NB4 (cell line): ENCODE measurements at regions not wholly inside any gene's neighbourhood (a gene's known extent, or its start where the extent isn't known, plus 50 kb on each side); places are given as distances from the start of the nearest gene placed in this dataset.

Experiments
- DNase-seq: peaks from one replicate; pipeline ENCODE4 v3.0.0; 2010; ENCODE audit warnings: low read depth
- H3K4me3 ChIP-seq: one replicate; pipeline ENCODE4 v1.5.1; 2011; ENCODE audit warnings: mild to moderate bottlenecking, low read depth, low read length, moderate library complexity
- MYC ChIP-seq: IDR thresholded peaks from 2 replicates; pipeline ENCODE4 v1.6.1; 2011; ENCODE audit warnings: low read depth, low read length
- POLR2A ChIP-seq: IDR thresholded peaks from 2 replicates; pipeline ENCODE4 v1.6.1; 2011; ENCODE audit warnings: mild to moderate bottlenecking; ENCODE audit not compliant: insufficient read length; ENCODE audit errors: extremely low read depth
- TF ChIP-seq, protein P1 (sequence below): IDR thresholded peaks from one replicate; pipeline ENCODE4 v1.5.1; 2012; ENCODE audit warnings: low read depth, low read length
- TF ChIP-seq, protein P2 (sequence below): IDR thresholded peaks from 2 replicates; pipeline ENCODE4 v1.6.1; 2011; ENCODE audit warnings: low read depth, low read length

DNA sequence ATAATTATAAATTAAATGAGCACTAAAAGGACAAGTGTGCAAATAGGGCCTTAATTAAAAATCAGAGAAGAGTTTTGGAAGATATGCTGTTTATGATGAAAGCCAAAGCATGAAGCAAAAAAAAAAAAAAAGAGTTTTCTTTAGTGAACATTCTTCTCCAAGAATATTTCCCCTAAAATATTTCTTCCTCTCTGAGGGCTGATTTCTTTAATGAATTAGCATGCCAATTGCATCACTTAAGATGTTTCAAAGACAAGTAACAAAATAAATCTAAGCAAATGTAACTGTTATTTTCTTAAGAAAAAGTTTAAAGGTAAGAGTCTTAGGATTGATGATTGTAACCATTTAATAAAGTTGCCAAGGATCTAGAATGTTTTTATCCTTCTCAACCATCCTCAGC lies 81.6 kb upstream of the MPDZ start:
- H3K4me3 ChIP-seq: no peak overlapping the region
- TF ChIP-seq, protein P1, sequence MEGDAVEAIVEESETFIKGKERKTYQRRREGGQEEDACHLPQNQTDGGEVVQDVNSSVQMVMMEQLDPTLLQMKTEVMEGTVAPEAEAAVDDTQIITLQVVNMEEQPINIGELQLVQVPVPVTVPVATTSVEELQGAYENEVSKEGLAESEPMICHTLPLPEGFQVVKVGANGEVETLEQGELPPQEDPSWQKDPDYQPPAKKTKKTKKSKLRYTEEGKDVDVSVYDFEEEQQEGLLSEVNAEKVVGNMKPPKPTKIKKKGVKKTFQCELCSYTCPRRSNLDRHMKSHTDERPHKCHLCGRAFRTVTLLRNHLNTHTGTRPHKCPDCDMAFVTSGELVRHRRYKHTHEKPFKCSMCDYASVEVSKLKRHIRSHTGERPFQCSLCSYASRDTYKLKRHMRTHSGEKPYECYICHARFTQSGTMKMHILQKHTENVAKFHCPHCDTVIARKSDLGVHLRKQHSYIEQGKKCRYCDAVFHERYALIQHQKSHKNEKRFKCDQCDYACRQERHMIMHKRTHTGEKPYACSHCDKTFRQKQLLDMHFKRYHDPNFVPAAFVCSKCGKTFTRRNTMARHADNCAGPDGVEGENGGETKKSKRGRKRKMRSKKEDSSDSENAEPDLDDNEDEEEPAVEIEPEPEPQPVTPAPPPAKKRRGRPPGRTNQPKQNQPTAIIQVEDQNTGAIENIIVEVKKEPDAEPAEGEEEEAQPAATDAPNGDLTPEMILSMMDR: no peak
- TF ChIP-seq, protein P2, sequence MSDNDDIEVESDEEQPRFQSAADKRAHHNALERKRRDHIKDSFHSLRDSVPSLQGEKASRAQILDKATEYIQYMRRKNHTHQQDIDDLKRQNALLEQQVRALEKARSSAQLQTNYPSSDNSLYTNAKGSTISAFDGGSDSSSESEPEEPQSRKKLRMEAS: no peak
- TF ChIP-seq MYC: no peak
- TF ChIP-seq POLR2A: no peak
- no peak for DNase-seq

DNA sequence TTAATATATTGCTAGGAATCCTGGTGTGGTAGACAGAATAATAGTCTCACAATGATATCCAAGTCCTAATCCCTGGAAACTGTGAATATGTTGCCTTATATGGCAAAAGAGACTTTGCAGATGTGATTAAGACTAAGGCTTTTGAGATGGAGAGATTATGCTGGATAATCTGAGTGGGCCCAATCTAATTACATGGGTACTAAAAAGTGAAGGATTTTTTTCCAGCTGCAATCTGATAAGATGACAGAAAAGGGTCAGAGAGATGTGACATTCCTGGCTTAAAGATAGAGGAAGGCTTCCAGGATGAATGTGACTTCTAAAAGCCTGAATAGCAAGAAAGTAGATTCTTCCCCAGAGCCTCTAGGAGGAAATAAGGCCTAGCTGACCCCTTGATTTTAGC lies 80.7 kb upstream of the MPDZ start:
- no peak overlapping the region for H3K4me3 ChIP-seq
- no peak for TF ChIP-seq MYC
- TF ChIP-seq POLR2A: no peak
- TF ChIP-seq, protein P1: no peak
- TF ChIP-seq, protein P2: no peak
- no peak for DNase-seq

DNA sequence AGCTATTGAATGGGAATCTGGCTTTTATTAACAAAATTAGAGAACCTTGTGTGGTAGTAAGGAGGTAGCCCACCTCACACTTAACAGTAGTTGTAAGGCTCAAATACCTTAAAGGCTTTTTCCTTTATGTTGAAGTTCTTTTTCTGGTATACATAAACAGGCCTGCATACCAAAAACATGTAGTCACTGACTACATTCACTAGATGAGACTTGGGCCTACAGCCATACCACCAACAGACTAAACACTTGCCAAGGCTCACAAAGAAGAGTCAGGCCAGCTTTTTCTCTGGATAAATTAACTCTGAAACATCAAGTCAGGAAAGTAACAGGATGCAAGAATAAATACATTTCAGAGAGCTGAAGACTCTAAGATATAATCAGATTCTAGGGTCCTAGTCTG lies 78.6 kb upstream of the MPDZ start:
- DNase-seq: no peak
- no peak overlapping the region for H3K4me3 ChIP-seq
- TF ChIP-seq POLR2A (no peak), MYC (no peak)
- TF ChIP-seq, protein P1: no peak
- TF ChIP-seq, protein P2: no peak

DNA sequence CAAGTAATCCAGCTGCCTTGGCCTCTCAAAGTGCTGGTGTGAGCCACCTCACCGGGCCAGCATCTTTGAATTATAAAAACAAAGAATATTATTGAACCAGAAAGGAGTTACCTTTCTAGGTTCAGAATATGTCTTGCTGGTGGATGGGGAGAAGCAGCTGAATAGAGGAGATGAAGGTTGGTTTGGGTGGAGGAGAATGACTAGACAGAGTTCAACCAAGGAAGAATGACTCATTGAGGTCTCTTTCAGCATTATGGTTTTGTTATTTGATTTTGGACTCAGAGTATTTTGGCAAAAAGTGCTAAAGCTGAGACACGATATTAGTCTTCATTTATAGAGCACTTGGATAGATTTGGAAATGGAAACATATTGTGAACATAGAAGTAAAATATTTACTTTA lies 75.2 kb upstream of the MPDZ start:
- H3K4me3 ChIP-seq: no peak overlapping the region
- TF ChIP-seq, protein P2: no peak
- TF ChIP-seq, protein P1: no peak
- TF ChIP-seq POLR2A (no peak), MYC (no peak)
- peak; percentile 7 for DNase-seq

DNA sequence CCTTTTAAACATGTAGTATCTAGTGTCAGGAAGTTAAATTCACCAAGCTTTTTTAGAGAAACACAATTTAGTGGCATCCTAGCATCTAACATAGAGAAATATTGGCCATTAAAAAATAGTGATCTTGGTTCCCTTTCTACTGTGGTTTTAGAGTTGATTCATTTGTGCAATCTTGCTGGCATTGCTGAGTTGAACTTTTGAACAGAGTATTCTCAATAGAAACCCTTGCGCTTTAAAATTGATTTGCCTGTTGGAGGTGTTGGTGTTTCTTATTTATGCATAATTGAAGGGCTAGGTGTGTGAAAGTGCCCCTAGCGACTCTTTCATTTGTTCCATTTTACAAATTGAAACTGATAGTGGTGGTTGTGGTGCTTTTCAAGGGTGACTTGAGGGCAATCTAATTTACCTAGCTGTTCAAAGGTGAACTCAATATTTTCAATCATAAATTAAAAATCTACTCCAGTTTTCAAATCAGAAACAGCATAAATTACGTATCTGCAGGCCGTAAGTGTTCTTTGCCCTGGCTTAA lies 73.0 kb upstream of the MPDZ start:
- TF ChIP-seq, protein P2: no peak
- TF ChIP-seq POLR2A (no peak), MYC (no peak)
- TF ChIP-seq, protein P1: no peak
- H3K4me3 ChIP-seq: no peak overlapping the region
- no peak for DNase-seq
